Renal pelvis (tissue), 1 donor: ENCODE measurements at regions not wholly inside any gene's neighbourhood (a gene's known extent, or its start where the extent isn't known, plus 50 kb on each side); places are given as distances from the start of the nearest gene placed in this dataset.

Experiments
- DNase-seq: peaks from one replicate; pipeline ENCODE4 v3.0.0-alpha.2; 2013

DNA sequence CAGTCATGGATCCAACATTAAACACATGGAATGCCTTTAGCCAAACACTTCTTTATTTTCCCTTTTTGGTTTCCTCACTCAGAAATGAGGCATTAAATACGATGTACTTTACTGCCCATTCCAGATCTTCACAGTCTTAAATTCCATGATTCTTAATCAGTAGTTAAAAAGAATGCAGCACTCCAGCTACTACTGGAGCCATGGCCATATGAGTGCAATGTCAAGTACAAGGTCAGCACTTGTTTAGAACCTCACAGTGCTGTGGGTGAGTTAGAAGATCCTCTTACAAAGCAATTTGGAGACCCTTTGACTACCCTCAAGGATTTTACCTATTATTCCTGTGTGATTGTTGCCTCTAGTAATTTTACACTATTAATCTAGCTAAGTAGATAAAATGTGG lies 550.3 kb upstream of the LRRTM1 start:
- DNase-seq, result no peak

GRCh38 chr2:80852808-80853139 lies 548.2 kb upstream of the LRRTM1 start:
- no peak for DNase-seq

DNA sequence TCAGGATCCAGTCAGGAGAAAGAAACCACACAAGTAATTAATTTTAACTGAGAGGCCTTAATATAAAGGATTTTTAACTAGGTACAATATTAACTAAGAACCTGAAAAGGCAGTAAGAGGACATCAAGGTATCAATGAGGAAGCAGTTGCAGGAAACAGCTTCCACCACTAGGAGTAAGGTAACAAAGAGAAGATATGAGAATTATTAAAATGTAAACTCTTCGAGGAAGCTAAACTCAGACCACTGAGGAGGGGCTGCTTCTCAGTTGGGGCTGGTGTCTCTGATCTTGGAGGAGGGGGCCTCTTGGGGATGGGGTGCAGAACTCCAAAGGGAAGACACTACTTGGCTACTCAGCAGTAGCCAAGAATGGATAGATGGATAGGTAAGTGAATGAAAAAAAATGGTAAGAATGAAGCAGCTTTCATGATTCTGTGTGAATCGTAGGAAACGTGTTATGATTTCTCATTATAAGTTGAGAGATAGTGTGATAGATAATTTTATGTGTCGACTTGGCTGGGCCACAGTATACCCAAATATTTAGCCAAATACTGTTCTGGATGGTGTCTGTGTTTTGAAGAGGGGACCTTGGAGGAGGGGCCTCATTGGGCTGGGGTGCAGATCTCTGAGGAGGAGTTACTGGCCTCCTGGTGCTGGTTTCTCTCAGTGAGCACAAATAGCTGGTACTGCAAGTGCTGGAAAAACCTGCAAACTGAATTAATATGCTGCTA lies 547.7 kb upstream of the LRRTM1 start:
- DNase-seq, result no peak

DNA sequence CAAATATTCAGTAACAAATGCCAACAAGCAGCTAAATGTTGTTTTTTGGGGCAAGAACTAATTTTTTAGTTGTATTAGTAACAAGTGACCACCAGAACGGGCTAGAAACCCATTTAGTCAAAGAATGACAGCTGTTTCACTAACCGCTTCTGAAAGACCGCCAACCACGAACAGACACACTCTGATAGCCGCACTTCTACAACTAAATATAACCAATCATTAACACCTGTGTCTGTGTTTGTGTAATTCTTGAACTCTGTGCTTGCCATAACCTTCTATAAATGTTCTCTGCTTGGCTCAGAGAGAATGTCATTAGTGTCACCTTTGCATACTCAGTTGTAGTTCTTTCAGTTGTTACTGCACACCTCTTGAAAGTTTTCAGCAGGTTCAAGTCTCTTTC lies 526.3 kb upstream of the LRRTM1 start:
- DNase-seq, result no peak

GRCh38 chr2:80822999-80823398 lies 518.4 kb upstream of the LRRTM1 start:
- DNase-seq, result no peak

DNA sequence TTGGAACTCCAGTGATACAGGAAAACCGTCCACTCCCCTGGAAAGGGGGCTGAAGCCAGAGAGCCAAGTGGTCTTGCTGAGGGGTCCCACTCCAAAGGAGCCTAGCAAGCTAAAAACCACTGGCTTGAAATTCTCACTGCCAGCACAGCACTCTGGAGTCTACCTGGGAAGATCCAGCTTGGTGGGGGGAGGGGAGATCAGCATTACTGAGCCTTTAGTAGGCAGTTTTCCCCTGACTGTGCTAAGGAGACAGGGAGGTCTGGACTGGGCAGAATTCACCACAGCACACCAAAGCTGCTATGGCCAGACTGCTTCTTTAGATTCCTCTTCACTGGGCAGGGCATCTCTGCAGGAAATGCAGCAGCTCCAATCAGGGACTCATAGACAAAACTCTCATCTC lies 510.7 kb upstream of the LRRTM1 start:
- no peak for DNase-seq

GRCh38 chr2:80786584-80786983 lies 482.0 kb upstream of the LRRTM1 start:
- no peak for DNase-seq

DNA sequence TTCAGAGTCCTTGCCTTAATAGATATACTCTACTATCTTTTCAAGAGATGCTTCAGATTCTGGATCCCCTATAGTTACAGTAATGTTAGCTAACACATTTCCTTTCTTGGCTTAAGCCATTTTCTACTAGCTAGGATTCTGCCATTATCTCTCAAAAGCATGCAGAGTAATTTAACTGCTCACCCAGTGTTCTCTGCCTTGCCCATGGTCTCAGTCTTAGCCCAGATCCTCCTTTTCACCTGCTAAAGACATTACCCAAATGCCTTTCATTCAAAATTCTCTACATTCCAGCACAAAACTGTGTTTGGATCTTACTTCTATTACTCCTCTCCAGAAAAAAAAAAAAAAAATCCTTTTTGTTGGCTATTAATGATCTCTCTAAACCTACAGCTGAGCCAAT lies 474.2 kb upstream of the LRRTM1 start:
- no peak for DNase-seq

- no peak for DNase-seq
These were observed 444.0 kb upstream of the LRRTM1 start for GRCh38 chr2:80748592-80748991.

DNA sequence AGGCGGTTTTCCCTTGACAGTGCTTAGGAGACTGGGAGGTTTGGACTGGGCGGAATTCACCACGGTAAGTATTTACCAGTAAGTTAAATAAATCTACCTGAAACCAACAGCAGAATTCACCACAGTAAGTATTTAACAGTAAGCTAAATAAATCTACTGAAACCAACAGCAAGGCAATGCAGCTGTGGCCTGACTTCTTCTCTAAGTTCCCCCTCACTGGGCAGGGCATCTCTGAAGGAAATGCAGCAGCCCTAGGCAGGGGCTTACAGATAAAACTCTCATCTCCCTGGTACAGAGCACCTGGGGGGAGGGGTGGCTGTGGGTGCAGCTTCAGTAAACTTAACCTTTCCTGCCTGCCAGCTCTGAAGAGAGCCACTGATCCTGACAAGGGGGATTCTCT lies 432.5 kb upstream of the LRRTM1 start:
- DNase-seq, result no peak

DNA sequence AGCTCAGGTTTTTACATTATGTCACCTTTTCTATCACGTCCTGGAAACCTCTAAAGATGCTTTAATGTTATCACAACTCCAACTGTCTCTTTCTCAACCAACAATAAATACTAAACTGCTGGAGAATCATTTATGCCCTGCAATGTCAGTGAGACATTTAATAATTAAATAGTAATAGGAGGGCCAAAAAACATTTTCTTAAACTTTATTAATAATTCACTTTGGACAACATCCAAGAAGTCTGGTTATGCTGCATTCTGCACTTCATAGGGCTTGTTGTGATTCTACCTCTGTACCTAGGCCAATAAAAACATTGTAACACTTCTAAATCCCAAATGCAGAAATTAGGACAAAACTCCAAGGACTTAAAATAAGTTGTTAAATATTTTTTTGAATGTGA lies 420.4 kb upstream of the LRRTM1 start:
- no peak for DNase-seq

DNA sequence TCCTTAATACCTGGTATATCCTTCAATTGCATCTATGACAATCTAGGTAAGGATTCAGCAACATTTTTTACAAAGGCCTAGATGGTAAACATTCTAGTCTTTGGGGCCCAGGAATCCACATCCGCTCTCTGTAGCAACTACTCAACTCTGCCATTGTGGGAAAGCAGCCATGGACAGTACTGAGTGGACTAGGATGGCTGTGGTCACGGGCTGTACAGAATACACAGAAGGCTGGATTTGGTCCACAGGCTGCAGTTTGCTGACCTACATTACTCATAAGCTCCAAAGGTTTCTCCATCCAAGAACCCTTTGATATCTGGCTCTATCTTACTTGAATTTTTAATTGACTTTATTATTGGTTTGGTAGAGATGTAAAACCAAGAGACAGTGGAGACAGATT lies 418.3 kb upstream of the LRRTM1 start:
- DNase-seq, result no peak

GRCh38 chr2:80719607-80720006 lies 415.1 kb upstream of the LRRTM1 start:
- no peak for DNase-seq

- DNase-seq, result no peak
These were observed 410.9 kb upstream of the LRRTM1 start for GRCh38 chr2:80715433-80715832.

- no peak for DNase-seq
These were observed 407.4 kb upstream of the LRRTM1 start for GRCh38 chr2:80711915-80712314.

DNA sequence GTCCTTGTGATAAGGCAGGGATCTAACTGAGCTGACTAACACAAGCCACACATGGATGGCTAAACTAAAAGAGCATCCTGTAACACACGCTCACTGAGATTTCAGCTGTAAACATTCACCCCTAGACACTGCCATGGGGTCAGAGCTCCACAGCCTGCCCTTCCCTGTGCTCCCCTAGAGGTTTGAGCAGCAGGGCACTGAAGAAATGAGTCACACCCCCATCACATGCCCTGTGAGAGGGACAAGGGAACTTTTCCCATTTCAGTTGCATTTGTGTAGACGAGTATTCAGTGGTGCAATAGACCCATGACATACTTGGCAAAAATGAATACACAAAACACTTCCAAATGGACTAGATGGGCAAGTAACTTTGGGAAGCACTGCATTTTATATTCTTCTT lies 402.4 kb upstream of the LRRTM1 start:
- DNase-seq, result no peak

- no peak for DNase-seq
These were observed 402.0 kb upstream of the LRRTM1 start for GRCh38 chr2:80706541-80706940.

DNA sequence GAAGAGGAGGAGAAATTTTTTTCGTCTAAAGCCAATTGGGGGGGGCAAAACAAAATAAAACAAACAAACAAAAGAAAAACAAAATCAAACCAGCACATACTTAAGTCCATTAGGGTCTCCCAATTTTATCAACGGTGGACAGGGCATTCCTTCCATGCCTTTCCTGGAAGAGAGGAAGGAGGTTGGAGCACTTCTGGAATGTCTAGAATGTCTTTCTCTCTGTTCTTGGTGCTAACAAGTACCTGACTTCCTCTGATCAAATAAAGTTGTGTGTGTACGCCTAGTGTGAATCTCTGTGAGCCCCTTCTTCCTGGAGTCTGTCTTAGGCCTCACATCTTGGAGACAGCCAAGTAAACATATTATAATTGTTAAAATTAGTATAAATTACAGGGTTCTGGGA lies 399.0 kb upstream of the LRRTM1 start:
- no peak for DNase-seq

DNA sequence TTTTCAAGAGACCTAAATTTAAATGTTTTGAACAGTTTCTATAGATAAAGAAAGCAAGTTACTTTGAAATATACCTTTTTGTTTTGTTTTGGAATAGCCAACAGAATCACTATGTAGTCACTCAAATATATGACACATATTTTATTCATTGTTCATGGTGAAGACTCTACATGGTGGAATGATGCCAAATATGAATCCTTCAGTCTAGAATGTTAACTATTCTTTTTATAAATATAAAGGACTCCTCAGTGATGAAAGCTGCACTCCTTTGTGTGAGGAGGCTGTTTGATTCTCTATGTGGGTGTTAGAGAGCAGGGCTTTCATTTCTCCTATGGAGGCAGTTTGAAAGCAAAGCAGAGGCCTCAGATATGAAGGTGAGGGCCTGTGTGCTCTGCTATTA lies 396.4 kb upstream of the LRRTM1 start:
- no peak for DNase-seq
